Keratinocyte (primary cell): ENCODE measurements at regions not wholly inside any gene's neighbourhood (a gene's known extent, or its start where the extent isn't known, plus 50 kb on each side); places are given as distances from the start of the nearest gene placed in this dataset.

Experiments
- DNase-seq: peaks from one replicate; pipeline ENCODE4 v3.0.0-alpha.2; 2011; ENCODE audit warnings: low read depth, missing footprints, low spot score
- FAIRE-seq: peaks from 2 replicates; lab custom pipeline; 2011; peaks lifted over from hg19 to GRCh38; lab: Jason Lieb, UNC
- H2AFZ ChIP-seq: 2 replicates; pipeline ENCODE4 v1.6.0; 2012; ENCODE audit warnings: low read length, control low read depth, inconsistent platforms; ENCODE audit not compliant: control insufficient read depth
- H3K27ac ChIP-seq: 2 replicates; pipeline ENCODE4 v1.5.1; 2011; ENCODE audit warnings: low read length; ENCODE audit not compliant: control insufficient read depth, insufficient read depth
- H3K27me3 ChIP-seq: 3 replicates; pipeline ENCODE4 v1.6.0; 2011; ENCODE audit warnings: low read length; ENCODE audit not compliant: control insufficient read depth, insufficient read depth; ENCODE audit errors: extremely low read depth
- H3K36me3 ChIP-seq, 2 experiments: 2 replicates in 1 of 2; 3 replicates in 1 of 2; pipeline ENCODE4 v1.5.1; 2011; ENCODE audit warnings: low read length in 2 of 2, mild to moderate bottlenecking in 1 of 2; ENCODE audit not compliant: control insufficient read depth in 2 of 2, insufficient read depth in 2 of 2; ENCODE audit errors: extremely low read depth in 1 of 2
- H3K4me1 ChIP-seq: 3 replicates; pipeline ENCODE4 v1.5.1; 2011; ENCODE audit warnings: low read length; ENCODE audit not compliant: control insufficient read depth, insufficient read depth; ENCODE audit errors: extremely low read depth
- H3K4me2 ChIP-seq: 3 replicates; pipeline ENCODE4 v1.6.0; 2011; ENCODE audit warnings: low read depth, low read length; ENCODE audit not compliant: control insufficient read depth, insufficient read depth; ENCODE audit errors: extremely low read depth
- H3K4me3 ChIP-seq, 3 experiments: fragments of 200-600 bp in 1 of 3; sonication (generic) in 1 of 3; 2 replicates in 2 of 3; 3 replicates in 1 of 3; pipeline ENCODE4 v1.5.1; 2011 to 2016; ENCODE audit warnings: low read length in 3 of 3, mild to moderate bottlenecking in 3 of 3, control low read depth in 2 of 3, inconsistent platforms in 1 of 3, low read depth in 1 of 3, mixed read lengths in 1 of 3, mixed run types in 1 of 3, moderate library complexity in 1 of 3; ENCODE audit not compliant: control insufficient read depth in 2 of 3, insufficient read depth in 2 of 3; ENCODE audit errors: extremely low read depth in 1 of 3
- H3K79me2 ChIP-seq: 2 replicates; pipeline ENCODE4 v1.6.0; 2012; ENCODE audit warnings: low read length; ENCODE audit not compliant: control insufficient read depth, insufficient read depth
- H3K9ac ChIP-seq: 3 replicates; pipeline ENCODE4 v1.6.0; 2011; ENCODE audit warnings: low read length; ENCODE audit not compliant: control insufficient read depth, insufficient read depth; ENCODE audit errors: extremely low read depth
- H3K9me1 ChIP-seq: 3 replicates; pipeline ENCODE4 v1.6.0; 2011; ENCODE audit warnings: low read length; ENCODE audit not compliant: control insufficient read depth, insufficient read depth; ENCODE audit errors: extremely low read depth
- H3K9me3 ChIP-seq: 2 replicates; pipeline ENCODE4 v1.5.1; 2012; ENCODE audit warnings: low read depth, low read length; ENCODE audit not compliant: control insufficient read depth
- H4K20me1 ChIP-seq: 3 replicates; pipeline ENCODE4 v1.6.0; 2011; ENCODE audit warnings: low read length; ENCODE audit not compliant: control insufficient read depth, insufficient read depth; ENCODE audit errors: extremely low read depth
- EZH2 ChIP-seq: IDR thresholded peaks from one replicate; pipeline ENCODE4 v1.6.1; 2012; ENCODE audit warnings: inconsistent platforms, mild to moderate bottlenecking, low read length, moderate library complexity
- dilution Hi-C: fragments of 300-500 bp; cut with MboI; formaldehyde crosslinking; loops from one replicate; pipeline ENCODE4 v1.7.0; 2020; ENCODE audit warnings: low sequenced_read_pairs; ENCODE audit not compliant: extremely low pct_ligation_motif_present
- TF ChIP-seq, protein P1 (sequence below), 3 experiments: IDR thresholded peaks in 1 of 3; conservative IDR thresholded peaks in 1 of 3; optimal IDR thresholded peaks in 1 of 3; 2 replicates in 2 of 3; 3 replicates in 1 of 3; pipeline versions ENCODE3 to v1.5.1; 2011; ENCODE audit warnings: low read length in 3 of 3, mild to moderate bottlenecking in 3 of 3, moderate library complexity in 2 of 3, control low read depth in 1 of 3, inconsistent platforms in 1 of 3; ENCODE audit not compliant: insufficient read depth in 2 of 3; ENCODE audit errors: extremely low read depth in 1 of 3

DNA sequence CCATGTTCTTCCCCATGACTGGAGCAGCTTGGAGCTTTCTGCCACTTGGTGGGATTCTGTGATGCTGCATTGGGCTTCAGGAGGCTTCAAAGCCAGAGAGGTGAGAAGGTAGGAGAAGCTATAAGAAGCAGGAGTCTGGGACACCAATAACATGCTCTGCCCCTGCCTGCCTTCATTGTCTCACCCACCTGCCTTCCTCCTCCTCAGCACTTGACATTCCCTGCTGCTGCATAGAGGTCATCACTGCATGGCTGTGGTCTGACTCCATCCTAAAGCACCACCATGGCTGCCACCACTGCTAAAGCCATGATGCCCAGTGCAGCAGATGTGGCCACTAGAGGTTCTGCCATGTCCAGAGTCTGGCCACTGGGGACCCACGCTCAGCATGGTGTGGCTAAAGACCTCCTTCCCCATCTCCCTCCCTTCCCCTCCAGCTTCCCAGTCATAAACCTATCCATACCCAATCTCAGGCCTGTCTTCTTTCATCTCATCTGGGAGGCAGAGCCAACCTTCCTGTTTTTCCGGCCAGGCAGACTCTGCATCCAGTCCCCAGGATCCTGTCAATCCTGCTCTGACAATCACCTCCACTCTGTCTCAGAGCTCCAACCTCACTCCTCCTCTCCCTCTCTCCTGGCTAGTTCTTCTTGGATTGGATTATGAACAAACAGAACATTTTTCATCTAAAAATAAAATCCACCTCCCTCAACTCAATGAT is 285.1 kb upstream of the POU3F1 start:
- FAIRE-seq (no peak), DNase-seq (no peak)
- dilution Hi-C loops = no loop called here
- H3K27me3 ChIP-seq = peaks cover 7% of the 10 kb centered on the region
- no peak overlapping the region for H3K4me3 ChIP-seq
- no peaks in the 10 kb centered on the region for H3K4me1 ChIP-seq
- no peak overlapping the region for H3K9ac ChIP-seq
- H3K27ac ChIP-seq = no peak overlapping the region
- H4K20me1 ChIP-seq = no peaks in the 10 kb centered on the region
- no peaks in the 10 kb centered on the region for H3K9me3 ChIP-seq
- H2AFZ ChIP-seq = no peak overlapping the region
- no peaks in the 10 kb centered on the region for H3K9me1 ChIP-seq
- no peak for TF ChIP-seq EZH2
- TF ChIP-seq, protein P1, sequence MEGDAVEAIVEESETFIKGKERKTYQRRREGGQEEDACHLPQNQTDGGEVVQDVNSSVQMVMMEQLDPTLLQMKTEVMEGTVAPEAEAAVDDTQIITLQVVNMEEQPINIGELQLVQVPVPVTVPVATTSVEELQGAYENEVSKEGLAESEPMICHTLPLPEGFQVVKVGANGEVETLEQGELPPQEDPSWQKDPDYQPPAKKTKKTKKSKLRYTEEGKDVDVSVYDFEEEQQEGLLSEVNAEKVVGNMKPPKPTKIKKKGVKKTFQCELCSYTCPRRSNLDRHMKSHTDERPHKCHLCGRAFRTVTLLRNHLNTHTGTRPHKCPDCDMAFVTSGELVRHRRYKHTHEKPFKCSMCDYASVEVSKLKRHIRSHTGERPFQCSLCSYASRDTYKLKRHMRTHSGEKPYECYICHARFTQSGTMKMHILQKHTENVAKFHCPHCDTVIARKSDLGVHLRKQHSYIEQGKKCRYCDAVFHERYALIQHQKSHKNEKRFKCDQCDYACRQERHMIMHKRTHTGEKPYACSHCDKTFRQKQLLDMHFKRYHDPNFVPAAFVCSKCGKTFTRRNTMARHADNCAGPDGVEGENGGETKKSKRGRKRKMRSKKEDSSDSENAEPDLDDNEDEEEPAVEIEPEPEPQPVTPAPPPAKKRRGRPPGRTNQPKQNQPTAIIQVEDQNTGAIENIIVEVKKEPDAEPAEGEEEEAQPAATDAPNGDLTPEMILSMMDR (optimal IDR thresholded peaks at IDR 0.05 in 1 of 3, IDR thresholded peaks at IDR 0.05 in 1 of 3, conservative IDR thresholded peaks at IDR 0.05 in 1 of 3; ENCODE audit: extremely low read depth in 1 of 3, insufficient read depth in 2 of 3, low read length in 3 of 3) = no peak
- H3K79me2 ChIP-seq = no peaks in the 10 kb centered on the region
- no peak overlapping the region for H3K4me2 ChIP-seq
- H3K36me3 ChIP-seq = no peaks in the 10 kb centered on the region

DNA sequence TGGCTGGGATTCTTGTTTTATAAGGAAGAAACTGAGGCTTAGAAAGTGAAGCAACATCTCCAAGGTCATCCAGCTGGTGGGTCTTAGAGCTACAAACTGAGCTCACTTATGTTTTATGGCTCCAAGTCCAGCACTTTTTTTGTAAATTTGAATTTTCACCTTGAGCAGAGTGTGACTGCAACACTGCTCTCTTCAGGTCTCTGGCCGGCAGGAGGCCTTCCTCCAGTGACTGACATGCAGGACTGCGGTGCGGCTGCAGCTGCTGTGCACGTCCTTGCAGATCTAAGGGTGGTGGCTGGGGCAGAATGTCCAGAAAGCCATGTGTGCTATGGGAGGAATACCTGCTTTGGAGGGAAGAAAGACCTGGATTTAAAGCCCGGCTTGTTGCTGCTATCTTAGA is 284.2 kb upstream of the POU3F1 start:
- Histone ChIP-seq H4K20me1 (no peaks in the 10 kb centered on the region), H3K9me3 (no peaks in the 10 kb centered on the region), H3K27ac (no peak overlapping the region), H3K9me1 (no peaks in the 10 kb centered on the region), H3K36me3 (no peaks in the 10 kb centered on the region), H3K4me2 (no peak overlapping the region), H3K4me1 (no peaks in the 10 kb centered on the region), H3K79me2 (no peaks in the 10 kb centered on the region), H3K27me3 (peaks cover 3% of the 10 kb centered on the region), H2AFZ (no peak overlapping the region), H3K4me3 (no peak overlapping the region), H3K9ac (no peak overlapping the region)
- TF ChIP-seq, protein P1 (optimal IDR thresholded peaks at IDR 0.05 in 1 of 3, IDR thresholded peaks at IDR 0.05 in 1 of 3, conservative IDR thresholded peaks at IDR 0.05 in 1 of 3; ENCODE audit: extremely low read depth in 1 of 3, insufficient read depth in 2 of 3, low read length in 3 of 3) = no peak
- no peak for TF ChIP-seq EZH2
- dilution Hi-C loops = no loop called here
- FAIRE-seq (no peak), DNase-seq (no peak)
